HG02885 (cell line): ENCODE measurements at regions not wholly inside any gene's neighbourhood (a gene's known extent, or its start where the extent isn't known, plus 50 kb on each side); places are given as distances from the start of the nearest gene placed in this dataset.
A peak's percentile ranks its signal among the peaks of the same experiment; 100 is the strongest.

Experiments
- ATAC-seq: cut with Tn5 transposase; IDR thresholded peaks from one replicate; pipeline ENCODE4 v1.9.1; 2021; ENCODE audit warnings: mild to moderate bottlenecking; ENCODE audit not compliant: unreplicated experiment, poor library complexity

DNA sequence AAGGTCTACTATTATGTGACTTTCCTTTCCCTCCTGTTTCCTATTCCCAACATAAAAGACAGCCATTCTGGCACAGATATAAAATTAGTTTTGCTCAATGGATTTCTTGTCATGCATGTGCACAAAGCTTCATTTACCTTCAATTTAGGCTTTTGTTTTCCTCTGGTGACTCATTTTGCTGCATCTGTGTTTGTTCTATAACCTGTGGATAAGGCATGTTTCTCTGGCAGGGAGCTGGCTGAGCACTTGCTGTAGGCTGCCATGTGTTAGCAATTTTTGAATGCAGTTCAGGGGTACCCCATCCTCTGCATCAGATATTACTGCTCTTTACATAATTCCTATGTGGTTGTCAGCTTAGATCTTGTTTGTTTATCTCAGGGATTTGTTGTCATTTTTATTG lies 202.8 kb upstream of the GRID2 start:
- no peak for ATAC-seq

DNA sequence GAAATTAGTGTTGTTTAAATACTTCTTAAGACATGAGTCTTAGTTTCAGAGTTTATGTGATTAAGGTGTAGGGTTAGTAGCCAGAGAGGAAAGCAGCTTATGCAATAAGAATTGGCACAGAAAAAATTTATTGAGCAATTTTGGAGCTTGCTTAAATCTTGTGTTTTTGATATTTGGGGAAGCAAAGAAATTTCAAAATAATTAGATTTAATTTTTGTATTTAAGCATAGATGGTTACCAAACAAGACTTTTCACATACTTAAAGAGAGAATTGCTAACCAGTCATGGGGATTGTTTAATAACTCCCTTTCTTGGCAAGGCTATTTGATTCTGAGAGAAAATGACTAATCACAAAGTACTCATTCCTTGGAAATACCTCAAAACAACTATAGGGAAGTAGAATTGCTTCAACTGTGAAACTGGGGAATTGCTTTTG lies 202.0 kb upstream of the GRID2 start:
- ATAC-seq = no peak

DNA sequence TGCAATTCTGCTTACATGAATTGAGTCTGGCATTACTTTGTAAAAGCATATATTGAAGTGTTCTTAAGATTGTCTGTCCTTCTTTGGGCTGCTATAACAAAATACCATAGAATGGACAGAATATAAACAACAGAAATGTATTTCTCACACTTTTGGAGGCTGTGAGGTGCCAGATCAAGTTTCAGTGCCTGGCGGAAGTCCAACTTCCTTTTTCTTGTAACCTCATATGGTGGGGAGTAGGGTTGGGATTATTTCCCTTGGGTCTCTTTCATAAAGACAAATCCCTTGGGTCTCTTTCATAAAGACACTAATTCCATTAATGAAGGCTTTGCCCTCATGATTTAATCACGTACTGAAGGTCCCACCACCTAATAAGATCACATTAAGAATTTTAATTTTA lies 199.3 kb upstream of the GRID2 start:
- no peak for ATAC-seq

DNA sequence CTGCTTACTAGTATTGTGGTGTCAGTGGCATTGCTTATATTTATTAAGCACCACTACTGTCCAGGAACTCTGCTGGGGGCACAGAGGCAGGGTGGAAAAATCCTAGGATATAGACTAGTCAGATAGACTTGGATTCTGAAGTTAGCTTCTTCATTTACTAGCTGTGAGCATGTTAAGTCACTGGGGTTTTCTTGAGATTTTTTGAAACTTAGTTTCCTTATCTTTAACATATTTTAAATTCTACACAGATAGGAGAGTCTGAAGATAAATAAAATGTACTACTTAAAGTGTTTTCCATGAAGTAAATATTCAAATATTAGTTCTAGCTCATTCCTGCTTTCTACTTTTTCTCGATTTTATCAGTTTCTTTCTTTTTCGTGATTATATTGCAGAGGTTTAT lies 196.9 kb upstream of the GRID2 start:
- no peak for ATAC-seq

DNA sequence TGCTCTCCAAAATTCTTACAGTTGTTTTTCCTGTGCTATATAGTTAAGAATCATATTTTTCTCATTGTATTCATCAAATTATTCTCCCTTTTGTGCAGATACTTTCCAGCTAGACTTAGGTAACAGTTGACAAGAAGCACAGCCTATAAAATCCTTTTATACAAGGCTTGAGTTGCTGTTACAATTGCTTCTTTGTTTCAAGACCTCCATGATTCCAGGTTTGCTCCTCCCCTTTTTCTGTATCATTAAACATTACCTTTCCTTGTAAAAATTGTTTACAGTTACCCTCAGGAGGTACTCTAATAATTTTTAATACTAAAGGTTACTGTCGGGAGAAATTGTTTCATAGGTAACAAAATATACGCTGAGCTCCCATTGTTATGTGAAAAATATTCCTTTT lies 192.3 kb upstream of the GRID2 start:
- no peak for ATAC-seq

DNA sequence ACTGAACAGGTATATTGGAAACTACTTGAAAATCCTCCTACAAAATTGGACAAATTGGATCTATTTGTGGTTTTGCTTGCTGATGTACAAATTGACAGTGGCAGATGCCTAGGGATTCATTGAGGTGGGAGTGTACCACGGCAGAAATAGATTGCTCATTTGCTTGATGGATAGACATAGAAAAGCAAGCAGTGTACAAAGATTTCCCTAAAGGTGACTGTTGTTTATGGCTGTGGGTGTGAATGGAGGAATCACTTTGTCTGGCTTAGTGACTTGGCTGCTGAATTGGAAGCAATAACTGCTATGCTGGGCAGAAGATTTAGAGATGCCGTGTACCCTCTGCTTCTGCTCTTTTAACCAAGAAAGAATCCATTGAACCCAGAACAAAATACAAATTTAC lies 191.0 kb upstream of the GRID2 start:
- ATAC-seq = no peak

DNA sequence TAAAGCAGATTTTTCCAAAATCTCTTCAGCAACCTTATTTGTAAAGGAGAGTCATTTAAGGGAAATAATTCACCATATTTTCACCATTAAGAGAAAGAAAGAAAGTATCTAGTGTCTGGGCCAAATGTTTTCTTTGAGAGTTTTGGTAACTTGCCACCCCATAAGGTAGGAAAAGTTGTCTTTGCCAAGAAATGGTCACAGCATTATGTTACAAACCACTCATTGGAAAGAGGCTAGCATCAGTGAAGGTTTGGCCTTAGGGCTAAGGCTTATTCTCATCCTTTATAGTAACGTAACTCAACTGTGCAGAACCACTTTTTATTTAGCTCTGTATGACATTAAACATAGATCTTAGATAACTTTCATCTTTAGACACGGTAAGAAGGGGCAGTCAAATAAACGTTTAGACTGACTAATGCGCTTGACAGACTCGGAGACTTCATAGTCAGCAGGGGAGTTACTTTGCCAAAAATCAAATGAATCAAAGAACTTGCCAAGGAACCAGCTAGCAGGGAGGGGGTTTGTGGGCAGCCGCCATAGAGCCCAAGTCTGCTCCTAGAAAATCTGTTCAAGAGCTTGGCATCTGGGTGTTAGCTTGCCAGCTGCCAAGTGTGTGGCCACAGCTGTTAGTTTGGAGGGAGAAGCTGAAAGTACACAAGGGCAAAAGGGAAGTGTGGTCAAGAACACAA lies 182.8 kb upstream of the GRID2 start:
- ATAC-seq = no peak

DNA sequence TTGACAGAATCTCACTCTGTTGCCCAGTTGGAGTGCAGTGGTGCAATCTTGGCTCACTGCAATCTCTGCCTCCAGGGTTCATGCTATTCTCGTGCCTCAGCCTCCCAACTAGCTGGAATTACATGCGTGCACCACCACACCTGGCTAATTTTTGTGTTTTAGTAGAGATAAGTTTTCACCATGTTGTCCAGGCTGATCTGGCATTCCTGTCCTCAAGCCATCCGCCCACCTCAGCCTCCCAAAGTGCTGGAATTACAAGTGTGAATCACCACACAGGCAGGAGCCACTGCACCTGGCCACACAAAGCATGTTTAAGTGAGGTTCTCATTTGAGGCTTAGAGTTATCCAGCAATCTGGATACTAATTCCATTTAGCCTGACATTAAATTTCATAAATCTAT lies 180.9 kb upstream of the GRID2 start:
- no peak for ATAC-seq

DNA sequence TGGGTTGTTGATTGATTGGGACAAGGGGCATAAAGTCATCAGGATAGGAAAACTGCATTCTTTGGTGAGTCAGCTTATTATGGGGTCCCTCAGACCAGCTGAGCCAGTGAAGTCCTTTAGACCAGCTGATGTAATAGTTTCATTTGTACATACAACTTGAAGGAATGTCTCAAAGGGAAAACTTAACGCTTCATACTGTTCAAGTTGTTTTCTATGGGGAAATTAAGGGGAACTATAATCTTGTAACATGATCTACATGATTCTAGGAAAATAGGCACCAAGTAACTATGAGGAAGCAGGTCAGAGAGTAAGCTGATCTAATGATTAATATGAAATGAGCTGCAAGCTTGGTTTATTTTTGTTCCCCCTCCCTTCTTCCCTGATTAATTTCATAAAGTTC lies 175.1 kb upstream of the GRID2 start:
- ATAC-seq = no peak

DNA sequence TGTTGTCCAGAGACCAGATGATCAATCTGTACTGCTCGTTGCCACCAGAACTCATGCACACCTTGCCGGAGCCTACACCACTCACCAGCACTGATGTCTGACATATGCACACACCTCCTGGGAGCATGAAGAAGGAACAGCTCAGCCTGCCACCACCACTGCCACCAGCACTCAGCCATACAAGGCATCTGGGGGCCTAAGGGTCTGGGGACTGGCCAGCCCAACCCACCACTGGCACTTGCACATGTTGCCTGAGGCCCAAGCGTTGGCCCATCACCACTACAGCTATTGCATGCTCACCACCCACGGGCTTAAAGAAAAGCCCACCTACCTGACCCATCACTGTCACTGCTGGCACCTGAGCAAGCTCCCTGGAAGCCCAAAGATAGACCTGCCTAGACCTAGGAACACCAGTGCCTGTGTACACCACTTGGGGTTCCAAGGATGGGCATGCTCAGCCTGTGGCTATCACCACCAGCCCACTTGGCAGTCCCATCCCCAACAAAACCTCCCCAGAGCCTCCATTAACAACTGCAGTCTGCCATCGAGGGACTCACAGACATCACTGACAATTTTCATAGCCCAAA lies 174.3 kb upstream of the GRID2 start:
- no peak for ATAC-seq

DNA sequence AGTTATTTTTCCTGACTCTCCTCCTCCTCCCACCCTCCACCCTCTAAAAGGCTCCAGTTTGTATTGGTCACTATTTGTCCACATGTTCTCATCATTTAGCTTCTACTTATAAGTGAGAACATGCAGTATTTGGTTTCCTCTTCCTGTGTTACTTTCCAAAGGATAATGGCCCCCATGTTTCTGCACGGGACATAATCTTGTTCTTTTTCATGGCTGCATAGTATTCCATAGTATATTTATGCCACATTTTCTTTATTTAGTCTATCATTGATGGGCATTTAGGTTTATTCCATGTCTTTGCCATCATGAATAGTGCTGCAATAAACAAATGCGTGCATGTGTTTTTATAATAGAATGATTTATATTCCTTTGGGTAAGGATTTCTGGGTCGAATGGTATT lies 167.3 kb upstream of the GRID2 start:
- ATAC-seq = no peak

DNA sequence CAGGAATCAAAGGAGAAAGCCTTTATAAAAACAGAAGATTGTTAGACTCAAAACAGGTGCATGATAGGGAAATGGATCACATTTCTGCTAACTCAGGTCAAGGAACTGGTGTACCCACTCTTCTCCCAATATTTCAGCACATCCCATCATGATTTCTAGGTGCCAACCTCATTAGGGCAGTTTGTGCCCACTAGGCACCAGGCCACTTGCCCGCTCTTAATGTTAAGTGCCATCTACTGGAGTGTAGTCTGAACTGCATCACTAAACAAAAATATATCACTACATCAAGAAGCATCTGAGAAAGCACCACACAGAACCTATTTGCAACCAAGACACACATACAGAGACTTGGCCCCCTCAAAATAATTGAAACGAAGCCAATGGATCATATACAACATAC lies 140.4 kb upstream of the GRID2 start:
- ATAC-seq = peak; percentile 76

DNA sequence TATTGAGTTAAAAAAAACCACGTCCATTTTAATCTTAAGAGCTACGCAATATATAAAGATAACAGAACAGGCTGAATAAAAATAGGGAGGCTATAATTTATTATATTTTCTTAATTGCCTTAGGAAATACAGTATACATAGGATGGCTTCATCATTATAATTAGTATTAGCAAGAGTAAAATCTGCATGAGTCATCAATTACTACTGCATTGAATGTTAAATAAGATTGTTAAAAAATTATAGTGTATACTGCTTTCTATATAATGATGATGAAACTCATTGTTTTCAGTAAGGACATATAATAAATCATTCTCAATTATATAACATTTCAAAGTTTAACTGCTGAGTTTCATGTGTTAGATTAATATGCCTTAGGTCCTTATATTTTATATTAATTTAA lies 133.4 kb upstream of the GRID2 start:
- ATAC-seq = no peak

DNA sequence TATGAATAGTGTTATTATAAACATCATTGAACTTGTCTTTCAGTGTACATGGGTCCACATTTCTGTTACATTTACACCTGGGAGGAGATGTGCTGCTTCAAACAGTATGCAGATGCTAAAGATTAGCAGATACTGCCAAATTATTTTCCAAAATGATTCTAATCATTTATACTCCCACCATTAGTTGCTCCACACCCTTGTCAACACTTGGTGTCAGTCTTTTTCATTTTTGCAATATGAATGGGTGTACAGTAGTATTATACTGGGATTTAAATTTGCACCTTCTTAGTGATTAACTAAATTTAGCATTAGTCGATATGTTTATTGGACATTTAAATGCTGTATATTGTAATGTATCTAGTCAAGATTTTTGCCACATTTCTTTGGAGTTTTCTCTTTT lies 131.6 kb upstream of the GRID2 start:
- ATAC-seq = no peak

DNA sequence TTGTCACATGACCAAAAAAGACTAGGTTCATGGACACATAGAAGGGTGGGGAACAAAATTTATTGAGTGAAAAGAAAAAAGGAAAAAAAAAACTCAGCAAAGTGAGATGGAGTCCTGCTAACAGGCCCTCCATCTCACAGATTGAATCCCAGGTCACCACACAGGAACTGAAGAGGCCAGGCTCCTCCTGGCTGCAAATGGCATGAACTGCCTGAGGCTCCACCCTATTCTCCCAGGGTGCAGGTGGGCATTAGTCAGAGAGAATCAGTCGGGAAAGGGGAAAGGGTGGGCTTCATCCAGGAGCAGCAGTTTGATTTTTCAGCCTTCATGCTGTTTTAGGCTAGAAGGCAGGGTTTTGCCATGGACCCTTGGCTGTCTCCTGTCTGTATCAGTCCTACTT lies 128.5 kb upstream of the GRID2 start:
- ATAC-seq = no peak

DNA sequence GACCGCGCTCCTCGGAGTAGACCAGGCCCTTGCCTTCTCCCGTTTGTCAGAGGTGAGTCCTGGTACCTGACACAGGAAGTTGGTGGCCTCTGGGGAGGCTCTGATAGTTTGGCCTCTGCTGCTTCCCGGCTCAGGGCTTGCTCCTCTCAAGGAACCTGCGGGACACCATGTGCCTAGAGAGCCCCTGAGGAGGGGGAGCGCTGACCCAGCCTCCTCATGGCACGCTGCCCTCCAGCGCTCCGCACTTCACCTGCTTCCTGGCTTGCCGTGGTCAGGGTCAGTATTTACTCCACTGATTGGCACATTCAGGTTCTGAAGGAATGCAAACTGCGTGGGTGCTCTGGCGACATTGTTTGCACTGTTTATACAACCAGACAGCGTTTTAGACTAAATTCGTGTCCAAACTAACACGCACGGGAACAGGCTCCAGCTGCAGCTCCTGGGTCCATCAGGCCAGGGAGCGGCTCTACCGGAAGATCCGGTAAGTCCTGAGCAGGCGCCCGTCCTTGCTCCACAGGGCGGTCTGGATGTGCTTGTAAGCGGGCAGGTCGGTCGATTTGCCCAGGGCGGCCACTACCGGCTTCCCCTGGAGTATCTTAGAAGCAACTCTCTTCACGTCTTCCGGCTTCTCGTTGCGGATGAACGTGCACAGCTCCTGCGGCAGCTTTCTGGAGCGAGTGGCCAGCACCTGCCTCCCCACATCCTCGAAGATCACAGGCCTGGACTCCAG lies 121.6 kb upstream of the GRID2 start:
- ATAC-seq = no peak

DNA sequence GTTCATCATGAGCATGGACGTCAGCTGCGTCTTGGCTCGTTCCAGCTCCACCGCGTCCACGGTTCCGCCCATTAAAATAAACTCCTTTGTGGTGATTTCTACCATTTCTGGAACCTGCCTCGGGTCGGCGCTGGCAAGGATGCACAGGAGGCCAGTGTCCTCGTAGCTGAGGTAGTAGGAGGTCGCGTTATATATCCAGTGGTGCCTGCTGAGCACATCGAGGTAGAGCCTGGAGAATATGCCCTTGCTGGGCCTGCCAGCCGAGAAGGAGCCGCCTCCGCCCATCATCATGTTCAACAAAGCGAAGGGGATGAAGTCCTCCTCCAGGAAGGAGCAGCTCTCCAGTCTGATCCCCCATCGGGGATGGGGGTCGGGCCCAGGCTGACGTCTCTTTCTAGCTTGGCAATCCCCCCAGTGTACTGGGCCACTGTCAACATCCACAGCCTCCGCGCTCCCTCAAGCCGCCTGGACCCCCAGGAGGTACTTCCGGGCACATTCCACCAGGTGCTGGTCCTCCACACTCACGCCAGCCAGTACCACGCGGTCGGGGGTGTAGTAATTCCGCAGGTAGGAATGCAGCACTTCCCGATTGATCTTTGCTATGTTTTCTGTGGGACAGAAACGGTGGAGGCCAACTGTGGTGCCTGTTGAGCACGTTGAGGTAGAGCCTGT lies 120.9 kb upstream of the GRID2 start:
- ATAC-seq = no peak

DNA sequence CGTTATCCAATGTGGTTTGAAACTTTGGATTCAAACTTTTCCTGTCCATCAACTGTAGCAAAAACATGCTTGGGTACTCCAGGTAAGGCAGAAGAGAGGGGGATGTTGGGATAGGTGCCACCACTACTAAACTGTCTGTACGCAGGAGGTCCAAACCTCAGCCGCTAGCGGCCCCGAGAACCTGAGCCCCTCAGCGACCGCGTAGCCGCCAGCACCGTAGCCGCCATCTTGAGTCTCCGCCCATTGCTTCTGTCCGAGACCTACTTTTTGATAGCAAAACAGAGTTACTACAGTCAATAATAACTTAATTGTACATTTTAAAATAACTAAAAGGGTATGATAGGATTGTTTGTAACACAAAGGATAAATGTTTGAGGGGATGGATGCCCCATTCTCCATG lies 119.9 kb upstream of the GRID2 start:
- no peak for ATAC-seq

DNA sequence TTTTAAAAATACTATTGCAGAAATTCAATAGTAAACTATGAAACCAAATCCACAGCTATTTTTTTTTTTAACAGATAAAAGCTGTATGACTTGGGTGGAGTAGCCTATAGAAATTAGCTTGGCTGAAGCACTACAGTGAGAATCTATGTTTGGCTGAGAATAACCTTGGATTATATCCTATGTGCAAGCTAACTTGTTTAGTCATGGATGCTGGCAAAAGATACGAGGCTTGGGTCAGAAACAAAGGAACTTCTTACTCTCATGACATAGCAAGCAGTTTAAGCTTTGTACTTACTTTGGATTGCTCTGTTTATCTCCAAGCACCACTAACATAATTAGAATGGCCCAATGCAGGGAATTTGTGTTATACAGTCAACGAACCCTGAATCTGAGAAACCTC lies 119.2 kb upstream of the GRID2 start:
- ATAC-seq = no peak

DNA sequence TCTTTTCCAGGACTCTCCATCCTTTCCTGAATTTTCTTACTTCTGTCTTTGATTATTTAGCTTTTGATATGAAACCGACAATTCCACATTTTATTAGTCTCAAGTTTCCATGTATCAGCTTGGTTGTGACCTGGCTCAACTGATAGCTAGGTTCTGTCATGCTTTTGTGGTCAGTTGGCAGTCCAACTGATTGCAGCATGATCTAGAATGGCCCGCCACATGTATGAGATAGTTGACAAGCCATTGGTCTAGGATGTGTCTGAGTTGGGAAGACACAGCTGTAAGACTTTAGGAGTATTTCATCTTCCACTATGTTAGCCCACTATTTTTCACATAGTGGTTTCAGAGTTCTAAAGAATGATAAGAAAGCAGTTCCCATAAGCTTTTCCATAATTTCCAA lies 117.5 kb upstream of the GRID2 start:
- ATAC-seq = no peak

DNA sequence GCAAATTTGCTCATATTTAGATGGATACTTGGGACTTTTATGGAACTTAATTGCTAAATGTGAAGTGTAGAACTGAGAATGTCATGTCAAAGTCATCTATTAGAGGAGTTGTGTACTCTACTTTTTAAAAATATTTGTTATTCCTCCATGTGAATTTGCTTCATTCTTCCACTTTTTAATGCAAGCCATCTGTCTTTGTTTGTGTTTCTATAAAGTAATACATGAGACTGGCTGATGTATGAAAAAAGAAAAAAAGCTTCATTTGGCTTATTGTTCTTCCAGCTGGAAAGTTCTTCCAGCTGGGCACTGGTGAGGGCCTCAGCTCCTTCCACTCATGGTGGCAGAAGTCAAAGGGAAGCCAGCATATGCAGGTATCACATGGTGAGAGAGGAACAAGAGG lies 114.6 kb upstream of the GRID2 start:
- no peak for ATAC-seq
